GM12878 (cell line): ENCODE measurements at regions not wholly inside any gene's neighbourhood (a gene's known extent, or its start where the extent isn't known, plus 50 kb on each side); places are given as distances from the start of the nearest gene placed in this dataset.

ENCODE experiments used
- ATAC-seq: fragments of 200-7000 bp; cut with Tn5 transposase; 3 replicates; pipeline ENCODE4 v1.9.1; 2020; ENCODE audit warnings: mild to moderate bottlenecking, moderate library complexity
- BruUV-seq: library from RNA; stranded (reverse); fragments of 400-500 nt; replicated peaks from 2 replicates; lab custom pipeline; 2021; lab: Mats Ljungman, UMichigan
- CTCF ChIA-PET: fragments of 300-600 bp; sonication (Branson Sonifier 250); formaldehyde crosslinking; extraction: SDS; loops from one replicate; lab custom pipeline; 2021; ENCODE audit warnings: inconsistent platforms; lab: Yijun Ruan, JAX
- POLR2A ChIA-PET: fragments of 350-600 bp; formaldehyde crosslinking; extraction: SDS; loops from one replicate; lab custom pipeline; 2021; ENCODE audit warnings: inconsistent platforms; lab: Charles Lee
- RAD21 ChIA-PET: fragments of 300-600 bp; sonication (Branson Sonifier 250); formaldehyde crosslinking; loops from one replicate; lab custom pipeline; 2023; ENCODE audit warnings: antibody characterized with exemption; ENCODE audit not compliant: unreplicated experiment; lab: Charles Lee
- SMC1A ChIA-PET: fragments of 300-600 bp; sonication (Branson Sonifier 250); formaldehyde crosslinking; loops from one replicate; lab custom pipeline; 2023; ENCODE audit not compliant: unreplicated experiment, uncharacterized antibody; lab: Charles Lee
- DNase-seq: peaks from one replicate; pipeline ENCODE4 v3.0.0-alpha.2; 2011; ENCODE audit warnings: low read depth, low spot score
- FAIRE-seq: peaks from 3 replicates; lab custom pipeline; 2011; peaks lifted over from hg19 to GRCh38; lab: Jason Lieb, UNC
- H2AFZ ChIP-seq: 2 replicates; pipeline ENCODE4 v1.6.0; 2011; ENCODE audit warnings: low read depth, low read length, control low read depth; ENCODE audit not compliant: control insufficient read depth
- H3K27ac ChIP-seq: 2 replicates; pipeline ENCODE4 v1.5.1; 2011; ENCODE audit warnings: control low read depth; ENCODE audit not compliant: control insufficient read depth, insufficient read depth
- H3K27me3 ChIP-seq, 2 experiments: replicated peaks in 1 of 2; 2 replicates each; pipeline versions ENCODE4 v1.6.0 to v1.6.1; 2011; ENCODE audit warnings: low read length in 1 of 2; ENCODE audit not compliant: control insufficient read depth in 2 of 2, insufficient read depth in 2 of 2
- H3K36me3 ChIP-seq, 2 experiments: 2 replicates each; pipeline ENCODE4 v1.5.1; 2011; ENCODE audit warnings: low read length in 1 of 2; ENCODE audit not compliant: control insufficient read depth in 2 of 2, insufficient read depth in 2 of 2
- H3K4me1 ChIP-seq: 2 replicates; pipeline ENCODE4 v1.6.1; 2011; ENCODE audit warnings: mild to moderate bottlenecking, low read length, moderate library complexity, mixed read lengths; ENCODE audit not compliant: control insufficient read depth, insufficient read depth
- H3K4me2 ChIP-seq: 2 replicates; pipeline ENCODE4 v1.6.0; 2011; ENCODE audit warnings: control low read depth; ENCODE audit not compliant: control insufficient read depth, insufficient read depth
- H3K4me3 ChIP-seq: fragments of 200-600 bp; sonication (generic); 2 replicates; pipeline ENCODE4 v1.5.1; 2016
- H3K79me2 ChIP-seq: 2 replicates; pipeline ENCODE4 v1.6.0; 2011; ENCODE audit warnings: low read length; ENCODE audit not compliant: control insufficient read depth, insufficient read depth
- H3K9ac ChIP-seq: 2 replicates; pipeline ENCODE4 v1.8.0; 2011; ENCODE audit warnings: low read length, control low read depth, mixed read lengths; ENCODE audit not compliant: control insufficient read depth, insufficient read depth
- H3K9me3 ChIP-seq: replicated peaks from 3 replicates; pipeline ENCODE4 v1.5.1; 2011; ENCODE audit warnings: mild to moderate bottlenecking, low read length; ENCODE audit not compliant: control insufficient read depth, insufficient read depth
- H4K20me1 ChIP-seq: 2 replicates; pipeline ENCODE4 v1.6.0; 2011; ENCODE audit not compliant: control insufficient read depth, insufficient read depth
- BACH1 ChIP-seq: fragments of 450-650 bp; IDR thresholded peaks from 2 replicates; pipeline ENCODE4 v1.6.1; 2017; ENCODE audit warnings: mild to moderate bottlenecking, borderline replicate concordance
- BCL3 ChIP-seq: IDR thresholded peaks from 2 replicates; pipeline ENCODE4 v1.6.1; 2011; ENCODE audit warnings: borderline replicate concordance, low read depth, mild to moderate bottlenecking, moderate library complexity, low read length; ENCODE audit not compliant: insufficient read depth, poor library complexity, severe bottlenecking
- E2F4 ChIP-seq: IDR thresholded peaks from 2 replicates; pipeline ENCODE4 v1.6.1; 2012; ENCODE audit warnings: low read depth, low read length, improper control_type of control experiment
- FOS ChIP-seq: IDR thresholded peaks from 3 replicates; pipeline ENCODE4 v1.6.1; 2011; ENCODE audit warnings: borderline replicate concordance; ENCODE audit not compliant: insufficient read length; ENCODE audit errors: extremely low read depth
- FOXM1 ChIP-seq: IDR thresholded peaks from 2 replicates; pipeline ENCODE4 v1.6.1; 2012; ENCODE audit warnings: low read depth, mild to moderate bottlenecking, inconsistent platforms, low read length, moderate library complexity
- HCFC1 ChIP-seq: fragments of 150-350 bp; IDR thresholded peaks from 2 replicates; pipeline ENCODE4 v1.6.1; 2014; ENCODE audit warnings: low read length
- IKZF1 ChIP-seq: fragments of 450-650 bp; conservative IDR thresholded peaks from 2 replicates; pipeline ENCODE4 v1.6.1; 2017; ENCODE audit warnings: antibody characterized with exemption, mild to moderate bottlenecking
- LARP7 ChIP-seq: fragments of 450-650 bp; IDR thresholded peaks from 2 replicates; pipeline ENCODE4 v1.6.1; 2017; ENCODE audit warnings: mild to moderate bottlenecking
- MEF2A ChIP-seq: IDR thresholded peaks from 2 replicates; pipeline ENCODE4 v1.6.1; 2011; ENCODE audit warnings: low read depth, mild to moderate bottlenecking, low read length, moderate library complexity; ENCODE audit not compliant: insufficient read depth
- RBBP5 ChIP-seq: fragments of 200-600 bp; sonication (generic); conservative IDR thresholded peaks from 2 replicates; pipeline ENCODE4 v1.6.1; 2016
- SKIL ChIP-seq: fragments of 450-650 bp; IDR thresholded peaks from 2 replicates; pipeline ENCODE4 v1.6.1; 2017; ENCODE audit warnings: mild to moderate bottlenecking, low read depth, inconsistent platforms; ENCODE audit not compliant: poor library complexity, severe bottlenecking
- SMC3 ChIP-seq: IDR thresholded peaks from 2 replicates; pipeline ENCODE4 v1.6.1; 2011; ENCODE audit warnings: low read length, improper control_type of control experiment, borderline replicate concordance
- SPI1 ChIP-seq: IDR thresholded peaks from 2 replicates; pipeline ENCODE4 v1.6.1; 2011; ENCODE audit warnings: low read depth, mild to moderate bottlenecking, low read length, moderate library complexity, borderline replicate concordance; ENCODE audit not compliant: insufficient read depth
- STAT1 ChIP-seq: fragments of 450-650 bp; conservative IDR thresholded peaks from 2 replicates; pipeline ENCODE4 v1.6.1; 2014; ENCODE audit warnings: antibody characterized with exemption, mild to moderate bottlenecking
- WRNIP1 ChIP-seq: IDR thresholded peaks from 2 replicates; pipeline ENCODE4 v1.6.1; 2011; ENCODE audit warnings: low read depth, low read length, improper control_type of control experiment, borderline replicate concordance
- ZBTB33 ChIP-seq: fragments of 450-650 bp; IDR thresholded peaks from 2 replicates; pipeline ENCODE4 v1.6.1; 2017; ENCODE audit warnings: mild to moderate bottlenecking
- ZNF24 ChIP-seq: fragments of 450-650 bp; IDR thresholded peaks from 2 replicates; pipeline ENCODE4 v1.6.1; 2017; ENCODE audit warnings: antibody characterized with exemption, mild to moderate bottlenecking
- ZSCAN29 ChIP-seq: fragments of 450-650 bp; IDR thresholded peaks from 2 replicates; pipeline ENCODE4 v1.6.1; 2017; ENCODE audit warnings: mild to moderate bottlenecking, moderate library complexity
- WGBS: methylation state at CpG from one replicate; pipeline ENCODE4 v1.1.6; 2016; ENCODE audit warnings: low lambda C conversion rate; ENCODE audit not compliant: insufficient replicate concordance, insufficient coverage; ENCODE audit errors: missing lambda C conversion rate; 5-methylcytosine and 5-hydroxymethylcytosine counted together
- in situ Hi-C: fragments of 300-500 bp; cut with MboI; formaldehyde crosslinking; loops from 9 replicates; pipeline ENCODE4 v1.14.3; 2018; ENCODE audit warnings: mixed read lengths
- intact Hi-C: fragments of 100-400 bp; cut with micrococcal nuclease; formaldehyde crosslinking; loops from one replicate; pipeline ENCODE4 v1.14.2; 2022; ENCODE audit not compliant: unreplicated experiment

DNA sequence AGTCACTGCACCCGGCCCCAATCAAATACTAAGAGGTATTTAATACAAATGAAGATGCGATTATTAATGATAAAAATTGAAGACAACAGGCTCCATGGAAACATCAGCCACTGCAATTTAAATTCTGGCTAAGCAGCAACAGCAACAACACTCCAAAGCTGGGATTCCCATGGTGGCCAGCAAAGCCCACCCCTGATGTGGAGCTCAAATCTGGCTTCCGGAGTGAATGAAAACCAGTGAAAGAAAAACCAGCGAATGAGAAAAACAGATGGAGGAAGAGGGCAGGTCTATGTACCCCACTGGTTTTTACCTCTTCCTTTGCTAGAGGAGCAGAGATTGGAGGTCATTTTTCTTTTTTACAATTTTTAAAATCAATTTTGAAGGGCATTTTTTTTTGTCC, 135.9 kb upstream of the PDE10A start:
- BruUV-seq: no TSS peak
- in situ Hi-C loops (no loop called here), intact Hi-C loops (no loop called here)
- CTCF ChIA-PET: no interaction called here
- Histone ChIP-seq H3K9ac (no peak overlapping the region), H3K36me3 (no peaks in the 10 kb centered on the region), H3K4me3 (no peak overlapping the region), H3K27me3 (no peaks in the 10 kb centered on the region; a peak in 1 of 4 replicates), H3K27ac (no peak overlapping the region), H4K20me1 (no peaks in the 10 kb centered on the region), H3K4me2 (no peak overlapping the region), H3K9me3 (no peaks in the 10 kb centered on the region), H3K4me1 (no peaks in the 10 kb centered on the region), H3K79me2 (no peaks in the 10 kb centered on the region), H2AFZ (no peak overlapping the region)
- TF ChIP-seq E2F4 (no peak), ZBTB33 (no peak), SKIL (no peak), HCFC1 (no peak), RBBP5 (no peak), BCL3 (no peak), STAT1 (no peak), LARP7 (no peak), SMC3 (no peak), SPI1 (no peak), IKZF1 (no peak), MEF2A (no peak), ZNF24 (no peak), FOS (no peak), WRNIP1 (no peak), BACH1 (no peak), FOXM1 (no peak), ZSCAN29 (no peak)
- POLR2A ChIA-PET: interaction anchor here (0.6 kb wide), 1 partner anchor 10 kb away, joined by 3 read pairs; no protein-coding TSS in a partner anchor
- RAD21 ChIA-PET: no interaction called here
- WGBS: 29% methylated on average over 4 of the region's 4 CpGs
- FAIRE-seq (no peak), ATAC-seq (no peak), DNase-seq (no peak)
- SMC1A ChIA-PET: no interaction called here
